Astrocyte of the spinal cord (primary cell): ENCODE measurements at regions not wholly inside any gene's neighbourhood (a gene's known extent, or its start where the extent isn't known, plus 50 kb on each side); places are given as distances from the start of the nearest gene placed in this dataset.

Experiments used
- DNase-seq: peaks from one replicate; pipeline ENCODE4 v3.0.0; 2011; ENCODE audit warnings: low read depth, low spot score
- H3K4me3 ChIP-seq: 2 replicates; pipeline ENCODE4 v1.5.1; 2011; ENCODE audit warnings: low read depth, mild to moderate bottlenecking, low read length, moderate library complexity
- CTCF ChIP-seq: IDR thresholded peaks from 2 replicates; pipeline ENCODE4 v1.5.1; 2012; ENCODE audit warnings: low read depth, mild to moderate bottlenecking, low read length, inconsistent platforms
- in situ Hi-C: cut with HindIII; loops from 2 replicates; pipeline ENCODE4 v1.10.0; 2017; ENCODE audit warnings: low sequenced_read_pairs

DNA sequence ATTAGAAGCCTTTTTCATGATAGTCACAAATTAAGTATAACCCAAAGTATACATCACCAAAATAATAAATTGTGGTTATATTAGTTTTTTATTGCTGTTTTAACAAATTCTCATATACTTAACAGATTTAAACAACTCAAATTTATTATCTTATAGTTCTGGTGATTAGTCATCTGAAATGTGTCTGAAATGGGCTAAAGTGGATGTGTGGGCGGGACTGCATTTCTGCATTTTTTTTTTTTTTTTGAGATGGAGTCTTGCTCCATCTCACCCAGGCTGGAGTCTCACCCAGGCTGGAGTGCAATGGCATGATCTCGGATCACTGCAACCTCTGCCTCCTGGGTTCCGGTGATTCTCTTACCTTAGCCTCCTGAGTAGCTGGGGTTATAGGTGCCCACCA, 891.5 kb upstream of the CELF2 start:
- no peak overlapping the region for H3K4me3 ChIP-seq
- in situ Hi-C loops: no loop called here
- no peak for DNase-seq
- TF ChIP-seq CTCF: no peak

- TF ChIP-seq CTCF: no peak
- DNase-seq: no peak
- H3K4me3 ChIP-seq: no peak overlapping the region
- in situ Hi-C loops: no loop called here
These were observed 889.3 kb upstream of the CELF2 start for GRCh38 chr10:10128387-10128786.

DNA sequence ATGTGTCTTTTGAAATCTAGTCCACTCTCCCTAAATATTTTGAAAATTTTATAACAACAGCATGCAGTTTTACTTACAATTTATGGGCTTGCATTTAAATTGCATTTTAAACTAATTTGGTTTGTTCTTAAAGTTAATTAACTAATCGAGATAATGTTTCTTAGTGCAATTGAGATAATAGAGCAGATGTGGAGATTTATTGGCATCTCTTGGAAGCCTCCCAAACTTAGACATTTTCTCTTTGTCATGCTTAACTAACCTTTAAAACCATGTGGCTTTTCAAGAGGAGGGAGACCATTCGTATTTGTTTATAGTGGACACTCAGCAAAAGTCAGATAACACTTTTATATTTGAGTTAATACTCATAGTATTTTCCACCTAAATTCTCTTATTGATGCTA, 887.0 kb upstream of the CELF2 start:
- no peak overlapping the region for H3K4me3 ChIP-seq
- no peak for TF ChIP-seq CTCF
- DNase-seq: no peak
- in situ Hi-C loops: no loop called here

DNA sequence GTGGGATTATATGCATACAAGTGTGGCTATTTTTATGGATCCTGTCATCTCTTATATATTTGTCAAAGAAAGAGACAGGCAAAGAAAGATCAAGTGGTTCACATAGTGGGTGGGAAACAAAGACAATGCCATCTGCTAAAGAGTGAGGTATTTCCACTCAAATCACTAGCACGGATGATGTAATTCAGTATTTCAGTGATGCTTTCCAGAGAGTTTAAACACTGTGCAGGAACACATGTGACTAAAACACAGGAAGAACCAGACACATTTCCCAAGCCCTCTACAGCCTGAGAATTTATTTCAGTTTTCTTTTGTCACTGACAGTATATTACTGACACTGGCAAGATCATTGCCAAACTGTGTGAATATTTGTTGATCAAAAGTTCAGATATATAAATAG, 885.7 kb upstream of the CELF2 start:
- no peak for DNase-seq
- in situ Hi-C loops: no loop called here
- no peak for TF ChIP-seq CTCF
- no peak overlapping the region for H3K4me3 ChIP-seq

- DNase-seq: no peak
- in situ Hi-C loops: no loop called here
- H3K4me3 ChIP-seq: no peak overlapping the region
- TF ChIP-seq CTCF: no peak
These were observed 884.4 kb upstream of the CELF2 start for GRCh38 chr10:10133281-10133680.

- no peak overlapping the region for H3K4me3 ChIP-seq
- TF ChIP-seq CTCF: no peak
- in situ Hi-C loops: no loop called here
- no peak for DNase-seq
These were observed 879.0 kb upstream of the CELF2 start for GRCh38 chr10:10138685-10139084.

DNA sequence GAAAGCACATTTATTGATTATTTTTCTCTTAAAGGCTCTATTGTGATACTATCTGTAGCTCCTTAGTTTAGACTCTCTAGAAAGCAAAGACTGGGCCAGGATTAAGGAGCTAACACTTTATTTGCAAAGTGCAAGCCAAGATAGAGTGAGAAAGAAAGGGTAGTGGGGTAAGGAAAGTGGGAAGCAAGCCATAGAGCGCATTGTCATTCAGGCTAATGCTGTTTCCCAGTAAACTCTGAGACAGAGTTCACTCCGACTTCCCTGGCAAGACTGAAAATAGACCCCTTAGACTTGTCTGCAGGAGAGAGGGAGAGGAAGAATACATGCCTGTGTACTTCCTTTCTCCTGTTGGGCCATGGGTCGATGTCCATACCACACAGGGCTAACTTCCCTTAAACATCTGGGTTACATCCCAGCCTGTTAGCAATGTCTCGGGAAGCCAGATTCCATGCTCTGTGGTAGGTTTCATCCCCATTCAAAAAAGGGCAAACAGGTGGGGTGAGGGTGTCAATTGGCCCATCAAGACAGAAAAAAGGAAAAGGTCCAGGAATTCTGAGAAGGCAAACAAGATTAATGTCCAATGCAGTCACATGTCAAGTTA, 875.8 kb upstream of the CELF2 start:
- in situ Hi-C loops: no loop called here
- H3K4me3 ChIP-seq: no peak overlapping the region
- no peak for TF ChIP-seq CTCF
- no peak for DNase-seq
